ENCODE measurements at regions not wholly inside any gene's neighbourhood (a gene's known extent, or its start where the extent isn't known, plus 50 kb on each side); places are given as distances from the start of the nearest gene placed in this dataset.

- DNase-seq (ENCODE audit: low spot score) (no peak), ATAC-seq (ENCODE audit: low read depth) (no peak)
- TF ChIP-seq, protein P1, sequence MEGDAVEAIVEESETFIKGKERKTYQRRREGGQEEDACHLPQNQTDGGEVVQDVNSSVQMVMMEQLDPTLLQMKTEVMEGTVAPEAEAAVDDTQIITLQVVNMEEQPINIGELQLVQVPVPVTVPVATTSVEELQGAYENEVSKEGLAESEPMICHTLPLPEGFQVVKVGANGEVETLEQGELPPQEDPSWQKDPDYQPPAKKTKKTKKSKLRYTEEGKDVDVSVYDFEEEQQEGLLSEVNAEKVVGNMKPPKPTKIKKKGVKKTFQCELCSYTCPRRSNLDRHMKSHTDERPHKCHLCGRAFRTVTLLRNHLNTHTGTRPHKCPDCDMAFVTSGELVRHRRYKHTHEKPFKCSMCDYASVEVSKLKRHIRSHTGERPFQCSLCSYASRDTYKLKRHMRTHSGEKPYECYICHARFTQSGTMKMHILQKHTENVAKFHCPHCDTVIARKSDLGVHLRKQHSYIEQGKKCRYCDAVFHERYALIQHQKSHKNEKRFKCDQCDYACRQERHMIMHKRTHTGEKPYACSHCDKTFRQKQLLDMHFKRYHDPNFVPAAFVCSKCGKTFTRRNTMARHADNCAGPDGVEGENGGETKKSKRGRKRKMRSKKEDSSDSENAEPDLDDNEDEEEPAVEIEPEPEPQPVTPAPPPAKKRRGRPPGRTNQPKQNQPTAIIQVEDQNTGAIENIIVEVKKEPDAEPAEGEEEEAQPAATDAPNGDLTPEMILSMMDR (IDR thresholded peaks at IDR 0.05; ENCODE audit: poor library complexity, severe bottlenecking): no peak
- Histone ChIP-seq H3K4me3 (ENCODE audit: severe bottlenecking) (no peak overlapping the region), H3K36me3 (ENCODE audit: low read depth) (no peaks in the 10 kb centered on the region), H3K27ac (ENCODE audit: poor library complexity, severe bottlenecking) (no peak overlapping the region), H3K4me1 (ENCODE audit: insufficient read depth, poor library complexity, severe bottlenecking) (no peaks in the 10 kb centered on the region), H3K9me3 (ENCODE audit: severe bottlenecking) (no peaks in the 10 kb centered on the region), H3K27me3 (ENCODE audit: insufficient read depth, poor library complexity, severe bottlenecking) (no peaks in the 10 kb centered on the region)
Observed at GRCh38 chr2:144893464-144893863, 373.5 kb upstream of the ZEB2 start.

DNA sequence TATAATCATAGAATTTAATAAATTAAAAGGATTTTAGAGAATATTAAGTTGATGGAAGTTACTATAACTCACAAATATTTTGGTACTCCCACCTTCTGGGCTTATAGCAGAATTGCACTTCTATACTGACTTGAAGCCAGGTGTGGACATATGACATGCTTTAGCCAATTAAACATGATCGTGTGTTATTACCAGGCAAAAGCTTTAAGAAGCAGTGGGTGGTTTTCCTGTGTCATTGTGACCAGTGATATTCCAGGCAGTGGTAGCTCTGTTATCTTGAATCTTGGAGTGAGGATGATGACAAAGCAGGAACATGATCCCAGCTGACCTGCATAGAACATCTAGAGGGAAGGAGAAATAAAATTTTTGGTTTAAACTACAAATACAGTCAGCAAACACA lies 370.9 kb upstream of the ZEB2 start:
- Histone ChIP-seq H3K4me1 (ENCODE audit: insufficient read depth, poor library complexity, severe bottlenecking) (no peaks in the 10 kb centered on the region), H3K4me3 (ENCODE audit: severe bottlenecking) (no peak overlapping the region), H3K27me3 (ENCODE audit: insufficient read depth, poor library complexity, severe bottlenecking) (no peaks in the 10 kb centered on the region), H3K9me3 (ENCODE audit: severe bottlenecking) (no peaks in the 10 kb centered on the region), H3K36me3 (ENCODE audit: low read depth) (no peaks in the 10 kb centered on the region), H3K27ac (ENCODE audit: poor library complexity, severe bottlenecking) (no peak overlapping the region)
- ATAC-seq (ENCODE audit: low read depth): peak; percentile 66; the same call in 2 of the 3 replicates
- TF ChIP-seq, protein P1 (IDR thresholded peaks at IDR 0.05; ENCODE audit: poor library complexity, severe bottlenecking): peak; percentile 49
- DNase-seq (ENCODE audit: low spot score): no peak

- H3K36me3 ChIP-seq (ENCODE audit: low read depth): no peaks in the 10 kb centered on the region
- H3K9me3 ChIP-seq (ENCODE audit: severe bottlenecking): no peaks in the 10 kb centered on the region
- no peak overlapping the region for H3K4me3 ChIP-seq (ENCODE audit: severe bottlenecking)
- H3K27me3 ChIP-seq (ENCODE audit: insufficient read depth, poor library complexity, severe bottlenecking): no peaks in the 10 kb centered on the region
- ATAC-seq (ENCODE audit: low read depth): no peak
- H3K4me1 ChIP-seq (ENCODE audit: insufficient read depth, poor library complexity, severe bottlenecking): peaks cover 1% of the 10 kb centered on the region
- no peak overlapping the region for H3K27ac ChIP-seq (ENCODE audit: poor library complexity, severe bottlenecking)
- no peak for DNase-seq (ENCODE audit: low spot score)
- TF ChIP-seq, protein P1 (IDR thresholded peaks at IDR 0.05; ENCODE audit: poor library complexity, severe bottlenecking): no peak
Observed at GRCh38 chr2:144889348-144889747, 369.4 kb upstream of the ZEB2 start.

GRCh38 chr2:144886862-144887261 lies 366.9 kb upstream of the ZEB2 start:
- DNase-seq (ENCODE audit: low spot score): no peak
- TF ChIP-seq, protein P1 (IDR thresholded peaks at IDR 0.05; ENCODE audit: poor library complexity, severe bottlenecking): no peak
- H3K27ac ChIP-seq (ENCODE audit: poor library complexity, severe bottlenecking): no peak overlapping the region
- ATAC-seq (ENCODE audit: low read depth): no peak
- H3K9me3 ChIP-seq (ENCODE audit: severe bottlenecking): no peaks in the 10 kb centered on the region
- H3K4me1 ChIP-seq (ENCODE audit: insufficient read depth, poor library complexity, severe bottlenecking): peaks cover 3% of the 10 kb centered on the region
- no peaks in the 10 kb centered on the region for H3K27me3 ChIP-seq (ENCODE audit: insufficient read depth, poor library complexity, severe bottlenecking)
- no peaks in the 10 kb centered on the region for H3K36me3 ChIP-seq (ENCODE audit: low read depth)
- H3K4me3 ChIP-seq (ENCODE audit: severe bottlenecking): no peak overlapping the region

GRCh38 chr2:144877893-144878292 lies 358.0 kb upstream of the ZEB2 start:
- no peak overlapping the region for H3K4me3 ChIP-seq (ENCODE audit: severe bottlenecking)
- no peak for DNase-seq (ENCODE audit: low spot score)
- TF ChIP-seq, protein P1 (IDR thresholded peaks at IDR 0.05; ENCODE audit: poor library complexity, severe bottlenecking): no peak
- ATAC-seq (ENCODE audit: low read depth): no peak
- H3K4me1 ChIP-seq (ENCODE audit: insufficient read depth, poor library complexity, severe bottlenecking): no peaks in the 10 kb centered on the region
- H3K9me3 ChIP-seq (ENCODE audit: severe bottlenecking): no peaks in the 10 kb centered on the region
- no peaks in the 10 kb centered on the region for H3K27me3 ChIP-seq (ENCODE audit: insufficient read depth, poor library complexity, severe bottlenecking)
- H3K27ac ChIP-seq (ENCODE audit: poor library complexity, severe bottlenecking): no peak overlapping the region
- no peaks in the 10 kb centered on the region for H3K36me3 ChIP-seq (ENCODE audit: low read depth)

All from RWPE2 (cell line).